Psoas muscle (tissue), 7 donors: ENCODE measurements at regions not wholly inside any gene's neighbourhood (a gene's known extent, or its start where the extent isn't known, plus 50 kb on each side); places are given as distances from the start of the nearest gene placed in this dataset.

Experiments
- ATAC-seq, 4 donors: fragments of 200-7000 bp; cut with Tn5 transposase; one replicate each; pipeline ENCODE4 v1.9.1; 2020; ENCODE audit warnings: moderate library complexity in 3 of 4, mild to moderate bottlenecking in 2 of 4
- DNase-seq, 2 donors: peaks; one replicate each; pipeline ENCODE4 v3.0.0-alpha.2; 2020
- H3K27ac ChIP-seq: fragments of 200-600 bp; one replicate; pipeline ENCODE4 v1.8.0; 2022
- H3K27me3 ChIP-seq, 3 donors: fragments of 200-600 bp in 1 of 3; one replicate each; pipeline versions ENCODE4 v1.6.1 to v1.8.0; 2013 to 2022; ENCODE audit warnings: low read length in 2 of 3, mild to moderate bottlenecking in 2 of 3, moderate library complexity in 1 of 3; ENCODE audit not compliant: insufficient read depth in 3 of 3
- H3K36me3 ChIP-seq, 2 donors: fragments of 200-600 bp in 1 of 2; one replicate each; pipeline versions ENCODE4 v1.6.1 to v1.8.0; 2013 to 2022; ENCODE audit warnings: low read depth in 1 of 2, mild to moderate bottlenecking in 1 of 2, moderate library complexity in 1 of 2; ENCODE audit not compliant: insufficient read depth in 1 of 2
- H3K4me1 ChIP-seq: fragments of 200-600 bp; one replicate; pipeline ENCODE4 v1.8.0; 2022
- H3K4me3 ChIP-seq: fragments of 200-600 bp; one replicate; pipeline ENCODE4 v1.8.0; 2022; ENCODE audit warnings: mild to moderate bottlenecking
- H3K9me3 ChIP-seq: fragments of 200-600 bp; one replicate; pipeline ENCODE4 v1.8.0; 2022
- CTCF ChIP-seq: fragments of 200-600 bp; IDR thresholded peaks from one replicate; pipeline ENCODE4 v1.8.0; 2022; ENCODE audit warnings: antibody characterized with exemption
- WGBS, 3 donors: extraction: QIAGEN DNeasy Blood & Tissue Kit; methylation state at CpG; one replicate each; pipeline versions ENCODE4 v1.1.6 to v1.1.7; 2013; 5-methylcytosine and 5-hydroxymethylcytosine counted together
- intact Hi-C, 2 donors: fragments of 100-400 bp; cut with DNase I; formaldehyde crosslinking; loops; one replicate each; pipeline versions ENCODE4 v1.11.0 to v1.14.2; 2022
- donor health status: healthy with polysubstance abuse.
- donor health status: DM: no; HTN: no; CAD: no; lungs with moderate emphysema.
- donor health status: Bipolar disorder and iron deficiency.
- donor health status: healthy.
- donor health status: DM: yes; HTN: yes; CAD: no.
- donor health status: DM: no; HTN: no; CAD: no.
- donor health status: DM: yes; HTN: yes; CAD: no.

GRCh38 chr10:5281356-5281755, 83.4 kb upstream of the UCN3 start:
- Histone ChIP-seq H3K4me3 (no peak overlapping the region), H3K36me3 (no peaks in the 10 kb centered on the region), H3K27ac (no peak overlapping the region), H3K9me3 (no peaks in the 10 kb centered on the region), H3K4me1 (peaks cover 4% of the 10 kb centered on the region), H3K27me3 (peaks cover 0 to under 1% (median 0%) of the 10 kb centered on the region in 3 donors)
- no peak for ATAC-seq
- intact Hi-C loops: loop anchor here (5.0 to 10.0 kb wide), 3 partner anchors 187 to 434 kb away; partner anchors contain the start of gene AKR1C3 (in 1 of the 2)
- DNase-seq: no peak
- TF ChIP-seq CTCF: no peak
- 66 to 70% (median 68%) methylated on average over 2 of the region's 2 CpGs for WGBS, 3 donors

- TF ChIP-seq CTCF: no peak
- WGBS, 3 donors: 84 to 94% (median 91%) methylated on average over 2 of the region's 2 CpGs
- Histone ChIP-seq H3K36me3 (no peaks in the 10 kb centered on the region), H3K27ac (no peak overlapping the region), H3K4me1 (peaks cover 4% of the 10 kb centered on the region), H3K27me3 (peaks cover 0 to 1% (median 0%) of the 10 kb centered on the region in 3 donors), H3K4me3 (no peak overlapping the region), H3K9me3 (no peaks in the 10 kb centered on the region)
- DNase-seq (no peak), ATAC-seq (no peak)
- intact Hi-C loops: loop anchor here (5.0 to 10.0 kb wide), 3 partner anchors 187 to 435 kb away; partner anchors contain the start of gene AKR1C3 (in 1 of the 2)
Observed at GRCh38 chr10:5282137-5282536, 82.6 kb upstream of the UCN3 start.

- peak; percentile 63 to 64 for DNase-seq
- WGBS, 3 donors: 30 to 50% (median 40%) methylated on average over 14 of the region's 14 CpGs
- no peaks in the 10 kb centered on the region for H3K9me3 ChIP-seq
- no peak overlapping the region for H3K4me3 ChIP-seq
- intact Hi-C loops: loop anchor here (2.0 to 10.0 kb wide), 4 partner anchors 189 to 436 kb away; partner anchors contain the start of gene AKR1C3 (in 1 of the 2)
- peak; percentile 82 to 92 (median 88) for ATAC-seq
- TF ChIP-seq CTCF: peak; percentile 68
- H3K4me1 ChIP-seq: peaks cover 4% of the 10 kb centered on the region
- H3K36me3 ChIP-seq: no peaks in the 10 kb centered on the region
- no peak overlapping the region for H3K27ac ChIP-seq
- H3K27me3 ChIP-seq: peaks cover 0 to 1% (median 0%) of the 10 kb centered on the region in 3 donors
Observed at GRCh38 chr10:5283305-5284158, 81.2 kb upstream of the UCN3 start.

GRCh38 chr10:5284311-5285057, 80.3 kb upstream of the UCN3 start:
- no peak for TF ChIP-seq CTCF
- H3K27me3 ChIP-seq: peaks cover 0 to 1% (median 0%) of the 10 kb centered on the region in 3 donors
- no peaks in the 10 kb centered on the region for H3K9me3 ChIP-seq
- DNase-seq (no peak), ATAC-seq (no peak)
- no peak overlapping the region for H3K4me3 ChIP-seq
- no peaks in the 10 kb centered on the region for H3K36me3 ChIP-seq
- WGBS, 3 donors: 67 to 68% (median 67%) methylated on average over 9 of the region's 9 CpGs
- intact Hi-C loops: loop anchor here (2.0 to 10.0 kb wide), 4 partner anchors 190 to 437 kb away; partner anchors contain the start of gene AKR1C3 (in 1 of the 2)
- no peak overlapping the region for H3K27ac ChIP-seq
- peaks cover 4% of the 10 kb centered on the region for H3K4me1 ChIP-seq
